ENCODE measurements at regions not wholly inside any gene's neighbourhood (a gene's known extent, or its start where the extent isn't known, plus 50 kb on each side); places are given as distances from the start of the nearest gene placed in this dataset.
"Not testable (repeated sequence)": the region's sequence is repeated elsewhere in the genome, so short reads cannot be mapped to it uniquely, and the experiment has no call there.

DNA sequence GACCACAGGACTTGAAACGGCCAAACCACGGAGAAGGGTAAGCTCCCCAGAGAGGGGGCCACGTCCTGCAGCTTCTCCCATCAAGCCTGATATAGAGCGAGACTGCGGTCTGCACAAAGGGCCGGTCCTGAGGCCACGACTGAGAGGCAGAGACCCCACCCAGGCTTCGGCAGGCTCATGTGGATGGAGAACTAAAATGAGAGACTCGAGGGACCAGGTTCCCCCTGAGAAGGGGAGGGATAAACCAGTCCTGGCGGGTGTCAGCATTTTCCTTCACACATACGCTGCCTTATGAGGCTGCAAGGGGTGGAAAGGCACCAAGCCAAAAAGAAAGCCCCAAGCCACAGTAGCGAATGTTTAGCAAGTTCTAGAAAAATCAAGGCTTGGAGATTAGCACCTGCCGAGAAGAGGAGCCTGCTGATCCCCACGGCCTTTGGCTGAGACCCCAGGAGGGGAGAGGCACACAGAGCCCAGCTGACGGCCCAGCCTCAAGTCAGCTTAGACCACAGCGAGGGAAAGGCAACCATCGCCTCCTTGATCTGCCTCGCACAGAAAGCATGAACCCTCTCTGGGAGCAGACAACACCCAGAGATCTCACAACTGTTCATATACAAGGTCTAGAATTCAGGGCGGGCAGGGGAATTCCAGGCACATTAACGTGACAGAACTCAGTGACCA lies 92.6 kb upstream of the RNF32 start:
- DNase-seq (ENCODE audit: low spot score) = no peak

DNA sequence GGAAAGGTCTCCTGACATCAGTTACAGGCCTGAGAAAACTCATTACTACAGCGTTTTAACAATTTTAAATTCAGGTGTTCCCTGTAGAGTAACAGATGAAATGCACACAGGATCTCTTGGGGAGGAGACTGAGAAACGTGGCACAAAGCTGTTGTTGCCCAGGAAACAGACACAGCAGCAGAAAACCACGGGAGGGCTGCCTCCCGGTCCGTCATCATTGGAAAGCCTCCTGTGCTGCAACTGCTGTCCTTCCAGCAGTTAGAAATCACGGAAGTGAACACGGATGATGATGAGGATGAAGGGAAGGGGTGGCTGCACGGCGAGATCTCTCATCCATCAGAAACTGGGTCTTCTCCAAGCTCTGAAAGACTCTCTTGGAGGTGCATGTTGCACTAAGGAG lies 94.6 kb upstream of the RNF32 start:
- no peak for DNase-seq (ENCODE audit: low spot score)

DNA sequence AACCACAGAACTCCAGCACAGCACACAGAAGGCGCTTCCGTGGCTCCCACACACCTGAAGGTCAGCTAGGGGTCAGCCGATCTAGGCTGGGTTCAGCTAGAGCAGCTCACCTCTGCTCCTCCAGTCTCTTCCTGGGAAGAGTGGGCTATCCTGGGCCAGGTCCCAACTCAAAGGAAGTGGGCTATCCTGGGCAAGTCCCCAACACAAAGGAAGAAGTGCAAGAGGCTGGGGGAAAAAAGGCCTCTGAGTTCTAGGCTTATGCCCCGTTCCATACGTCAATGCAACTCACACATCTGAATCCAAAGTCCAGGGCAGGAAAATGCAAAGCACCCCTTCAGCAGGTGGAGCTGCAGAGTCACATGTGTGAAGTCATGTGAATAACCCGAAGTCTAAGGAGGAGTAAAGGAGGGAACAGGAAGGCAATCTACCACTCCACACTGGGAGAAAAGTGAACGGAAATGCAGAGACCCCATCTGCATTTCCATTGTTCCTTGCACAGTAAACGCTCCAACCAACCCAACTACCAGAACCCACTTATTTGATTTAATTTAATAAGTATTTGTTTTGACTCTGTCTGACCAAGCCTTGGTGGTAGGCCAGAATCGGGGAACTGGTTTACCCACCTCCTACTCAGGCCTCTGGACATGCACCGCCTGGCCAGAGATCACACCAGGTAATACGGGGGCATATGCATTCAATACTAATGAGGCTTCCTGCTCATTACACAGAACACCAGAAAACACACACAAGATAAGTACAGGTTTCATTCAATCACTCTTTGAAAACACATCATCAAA lies 95.5 kb upstream of the RNF32 start:
- DNase-seq (ENCODE audit: low spot score) = no peak

DNA sequence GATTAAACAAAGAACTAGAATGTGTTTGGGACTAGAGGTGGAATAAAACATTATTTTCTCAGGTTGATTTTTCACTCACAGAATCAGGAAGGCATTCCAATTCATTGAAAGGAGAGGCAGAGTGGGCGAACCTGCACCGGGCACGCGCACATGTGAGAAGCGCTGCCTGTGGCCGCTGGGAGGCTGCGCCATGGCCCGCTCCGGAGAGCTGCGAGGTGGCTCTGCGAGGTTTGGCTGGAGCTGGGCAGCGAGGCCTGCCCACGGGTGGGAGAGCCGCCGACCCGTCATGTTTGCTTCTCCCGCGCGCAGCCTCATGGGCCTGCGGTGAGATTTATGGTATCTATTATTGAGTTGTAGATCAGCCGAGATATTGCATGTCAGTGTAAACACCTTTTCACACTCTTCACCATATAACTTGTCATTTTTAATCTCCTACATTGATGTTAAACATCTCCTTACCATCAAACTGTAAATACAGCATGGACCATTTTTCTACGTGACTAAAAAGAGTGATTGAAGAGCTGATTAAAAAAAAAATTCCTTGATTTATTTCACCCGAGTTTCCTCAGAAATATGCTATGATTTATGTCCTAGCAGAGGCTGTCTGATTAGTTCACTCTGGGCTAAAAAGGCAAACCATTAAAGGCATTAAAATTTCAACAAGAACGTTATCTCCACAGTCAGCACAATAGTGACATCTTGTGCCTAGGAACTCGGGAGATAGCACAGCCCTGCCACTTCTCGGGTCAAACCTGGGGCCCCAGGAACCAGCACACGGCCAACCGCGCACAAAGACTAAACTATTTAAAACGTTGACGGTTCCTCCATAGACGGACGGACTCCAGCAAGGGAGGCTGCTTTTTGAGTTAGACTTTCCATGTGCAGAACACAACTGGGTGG lies 96.6 kb upstream of the RNF32 start:
- DNase-seq (ENCODE audit: low spot score) = no peak

DNA sequence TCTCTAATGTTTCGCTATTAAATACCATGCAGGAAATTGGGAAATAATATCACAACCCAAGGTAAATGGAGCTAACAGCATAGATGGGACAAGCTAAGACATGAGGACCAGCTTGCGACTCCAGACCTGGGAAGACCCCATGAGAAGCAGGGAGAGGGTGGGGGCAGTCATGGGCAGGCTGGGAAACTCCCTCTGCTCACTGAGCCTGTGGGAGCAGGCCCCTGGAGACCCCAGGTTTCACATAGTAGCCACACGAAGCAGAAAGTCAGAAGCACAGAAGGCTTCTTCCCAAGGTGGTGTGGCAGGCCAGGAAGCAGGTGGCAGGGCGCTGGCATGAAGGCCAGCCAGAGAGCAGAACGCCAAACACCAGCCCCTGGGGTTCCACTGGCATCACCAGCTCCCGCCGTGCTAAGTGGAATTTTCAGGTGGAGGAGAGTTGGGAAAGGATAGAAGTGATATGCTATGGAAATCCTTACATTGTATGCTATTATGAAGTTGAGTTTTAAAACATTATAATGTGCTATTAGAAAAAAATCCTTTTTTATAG lies 99.9 kb upstream of the RNF32 start:
- no peak for DNase-seq (ENCODE audit: low spot score)

DNA sequence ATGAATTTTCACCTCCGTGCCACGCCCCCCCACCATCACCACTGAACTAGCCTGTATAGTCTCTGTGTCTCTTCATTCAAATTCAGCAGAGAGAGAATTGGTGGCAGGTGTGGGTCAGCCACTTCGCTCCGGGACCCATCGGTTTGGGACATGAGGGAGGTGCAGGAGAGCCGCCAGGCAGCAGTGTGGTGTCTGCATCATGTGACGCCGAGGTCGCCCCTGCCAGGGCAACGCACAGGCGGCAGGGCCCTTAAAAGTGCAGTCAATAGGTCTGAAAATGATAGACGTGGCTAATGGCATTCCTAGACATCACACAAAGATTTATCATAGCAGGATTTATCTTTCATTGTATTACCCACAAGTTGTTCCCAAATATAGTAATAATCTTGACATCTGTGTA lies 100.6 kb upstream of the RNF32 start:
- no peak for DNase-seq (ENCODE audit: low spot score)

DNA sequence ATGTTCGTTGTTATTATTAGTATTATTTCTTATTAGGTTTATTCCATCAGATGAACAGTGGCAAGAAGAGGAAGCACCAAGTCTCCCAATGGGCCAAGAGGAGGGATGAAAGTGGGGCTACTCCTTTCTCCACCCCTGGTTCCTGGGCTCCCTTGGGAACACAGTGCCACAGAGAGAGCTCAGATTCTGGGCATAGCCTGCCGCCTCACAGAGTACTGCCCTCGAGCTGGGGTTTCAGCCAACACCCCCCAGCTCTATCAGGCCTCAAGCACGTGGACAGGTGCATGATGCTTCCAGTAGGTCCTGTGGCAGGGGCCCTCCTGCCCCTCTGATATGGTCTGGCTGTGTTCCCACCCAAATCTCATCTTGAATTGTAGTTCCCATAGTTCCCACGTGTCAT lies 103.6 kb upstream of the RNF32 start:
- no peak for DNase-seq (ENCODE audit: low spot score)

DNA sequence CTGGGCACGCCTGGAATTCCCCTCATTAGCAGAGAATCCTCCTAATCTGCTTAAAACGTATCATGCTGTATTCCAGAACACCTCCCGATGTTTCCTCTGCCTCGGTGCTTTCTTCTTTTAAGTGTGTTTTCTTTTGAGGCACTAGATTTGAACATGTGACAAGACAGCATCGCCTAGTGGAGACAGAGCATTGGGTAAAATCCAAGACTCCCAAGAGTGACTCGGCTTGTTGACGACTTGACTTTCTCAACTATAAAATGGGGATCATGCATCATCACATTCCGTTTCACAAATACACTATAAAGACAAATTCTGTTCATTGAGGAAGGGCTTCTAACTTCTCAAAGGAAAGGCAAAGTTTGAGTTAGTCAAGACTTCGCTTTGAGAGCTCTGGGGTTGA lies 105.6 kb upstream of the RNF32 start:
- DNase-seq (ENCODE audit: low spot score) = no peak

DNA sequence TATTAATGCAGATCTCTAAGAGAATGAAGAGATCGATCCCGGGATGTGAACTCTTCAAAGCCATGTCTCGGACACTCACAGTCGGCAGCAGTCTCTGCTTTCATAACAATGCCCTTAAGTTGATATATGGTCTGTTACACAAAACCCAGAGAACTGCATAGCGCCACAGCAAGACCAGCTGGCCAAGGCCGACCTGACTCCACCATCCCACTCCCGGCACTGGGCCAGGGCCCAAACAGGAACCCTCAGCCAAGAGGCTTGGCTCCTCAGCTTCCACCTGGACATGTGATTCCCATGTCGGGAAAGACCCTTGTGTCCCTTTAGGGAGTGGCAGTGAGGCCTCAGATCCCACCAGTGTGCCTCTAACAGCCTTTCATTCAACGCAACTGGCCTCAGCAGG lies 106.6 kb upstream of the RNF32 start:
- DNase-seq (ENCODE audit: low spot score) = no peak

DNA sequence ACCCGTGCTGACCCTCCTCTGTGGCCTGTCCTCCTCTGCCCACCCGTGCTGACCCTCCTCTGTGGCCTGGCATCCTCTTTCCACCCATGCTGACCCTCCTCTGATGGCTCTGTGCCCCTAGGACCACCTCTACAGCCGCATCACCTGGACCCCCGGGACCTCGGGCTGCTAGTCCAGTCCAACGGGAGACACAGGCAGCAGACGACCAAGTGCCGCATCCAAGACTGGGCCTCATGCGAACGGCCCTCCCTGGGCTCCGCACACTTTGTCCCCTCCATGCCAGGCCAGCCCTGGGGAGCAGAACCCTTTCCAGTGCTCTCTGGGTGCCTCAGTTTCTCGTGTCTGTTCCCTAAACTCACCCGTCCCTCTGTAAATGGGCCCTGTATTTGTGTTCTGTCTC lies 107.2 kb upstream of the RNF32 start:
- no peak for DNase-seq (ENCODE audit: low spot score)

DNA sequence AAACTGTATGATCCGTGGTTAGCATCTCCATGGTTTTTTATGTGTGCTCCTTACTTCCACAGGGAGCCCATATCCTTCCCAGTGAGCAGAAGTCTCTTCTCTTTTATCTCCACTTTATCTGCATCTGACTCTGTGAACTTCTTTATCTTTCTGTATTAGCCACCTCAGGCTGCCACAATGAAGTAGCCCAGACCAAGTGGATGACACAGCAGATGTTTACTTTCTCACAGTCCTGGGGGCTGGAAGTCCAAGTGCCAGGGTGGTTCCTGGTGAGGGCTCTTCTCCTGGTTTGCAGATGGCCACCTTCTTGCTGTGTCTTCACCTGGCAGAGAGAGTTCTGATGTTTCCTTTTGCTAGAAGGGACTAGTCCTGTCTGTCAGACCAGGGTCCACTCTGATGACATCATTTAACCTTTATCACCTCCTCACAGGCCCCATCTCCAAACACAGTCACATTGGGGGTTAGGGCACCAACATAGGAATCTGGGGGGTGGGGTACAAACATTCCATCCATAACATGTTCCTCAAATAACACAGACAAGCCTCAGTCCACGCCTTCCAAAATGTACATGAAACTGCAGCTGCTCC lies 108.5 kb upstream of the RNF32 start:
- no peak for DNase-seq (ENCODE audit: low spot score)

DNA sequence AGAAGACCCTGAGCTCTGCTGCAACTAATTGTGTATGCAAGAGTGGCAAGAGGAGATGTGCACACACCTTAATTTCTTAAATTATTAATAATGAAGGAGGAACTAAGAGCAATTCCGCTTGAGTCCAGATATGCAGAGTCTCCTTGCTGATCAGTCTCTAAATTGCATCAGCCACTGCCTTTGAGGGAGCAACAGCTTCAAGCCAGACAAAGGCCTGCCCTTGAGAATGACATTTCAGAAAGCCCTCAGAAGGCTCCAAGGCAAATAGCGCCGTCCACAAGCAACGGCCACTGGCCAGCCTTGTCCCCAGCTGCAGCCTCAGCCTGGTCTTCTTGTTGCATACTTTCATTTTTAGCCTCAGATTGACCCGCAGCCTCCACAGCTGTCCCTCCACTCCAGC lies 110.6 kb upstream of the RNF32 start:
- DNase-seq (ENCODE audit: low spot score) = no peak

DNA sequence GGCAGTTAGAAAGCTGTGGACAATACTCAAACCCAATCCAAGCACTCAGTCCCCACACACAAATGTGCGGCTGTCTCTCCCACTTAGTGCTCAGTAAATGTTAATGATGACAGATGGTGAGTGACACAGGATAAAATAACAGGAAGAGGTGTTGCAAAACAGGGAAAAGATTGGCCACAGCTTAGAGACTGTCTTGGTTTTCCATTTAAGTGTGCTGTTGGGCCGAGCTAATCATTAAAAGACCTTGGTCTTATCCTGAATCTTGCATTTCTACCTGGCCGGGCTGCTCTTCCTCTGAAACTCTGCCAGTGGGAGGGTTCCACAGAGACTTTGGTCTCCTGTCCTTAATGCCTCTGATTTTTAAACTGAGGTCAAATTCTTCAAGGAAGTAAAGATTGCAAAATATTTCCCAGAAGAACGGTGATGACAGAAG lies 113.1 kb upstream of the RNF32 start:
- DNase-seq (ENCODE audit: low spot score) = no peak

DNA sequence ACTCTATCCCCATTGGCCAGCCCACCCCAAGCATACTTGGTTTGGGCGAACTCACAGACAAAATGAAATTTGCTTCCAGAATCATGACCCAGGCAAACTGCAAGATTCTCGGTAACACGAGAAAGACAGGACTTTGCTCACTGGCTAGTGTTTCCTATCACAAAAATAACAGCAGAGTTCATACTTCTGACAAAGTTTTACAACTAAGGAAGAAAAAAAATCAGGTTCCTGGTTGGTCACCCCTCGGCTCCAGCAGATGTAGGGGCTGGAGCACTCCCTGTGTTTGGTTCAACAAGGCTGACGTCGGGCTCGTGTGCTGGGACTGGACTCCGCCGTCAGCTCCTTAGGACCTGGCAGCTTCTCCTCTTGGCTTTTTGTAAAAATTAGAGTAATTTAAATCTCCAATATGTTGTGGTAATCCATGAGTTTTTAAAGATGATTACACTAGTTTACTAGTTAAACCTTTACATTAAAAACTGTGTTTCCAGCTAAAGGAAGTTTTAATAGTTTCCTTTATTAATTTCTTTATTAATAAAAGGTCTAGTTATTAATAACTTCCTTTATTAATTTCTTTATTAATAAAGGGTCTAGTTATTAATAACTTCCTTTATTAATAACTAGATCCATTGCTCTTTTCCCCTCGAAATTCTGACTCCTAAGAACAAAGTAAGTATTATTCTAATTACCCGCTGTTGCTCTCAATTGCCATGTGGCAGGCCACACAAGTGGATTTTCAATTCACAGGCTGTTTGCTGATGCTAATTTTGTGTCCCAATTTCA lies 115.6 kb upstream of the RNF32 start:
- no peak for DNase-seq (ENCODE audit: low spot score)

DNA sequence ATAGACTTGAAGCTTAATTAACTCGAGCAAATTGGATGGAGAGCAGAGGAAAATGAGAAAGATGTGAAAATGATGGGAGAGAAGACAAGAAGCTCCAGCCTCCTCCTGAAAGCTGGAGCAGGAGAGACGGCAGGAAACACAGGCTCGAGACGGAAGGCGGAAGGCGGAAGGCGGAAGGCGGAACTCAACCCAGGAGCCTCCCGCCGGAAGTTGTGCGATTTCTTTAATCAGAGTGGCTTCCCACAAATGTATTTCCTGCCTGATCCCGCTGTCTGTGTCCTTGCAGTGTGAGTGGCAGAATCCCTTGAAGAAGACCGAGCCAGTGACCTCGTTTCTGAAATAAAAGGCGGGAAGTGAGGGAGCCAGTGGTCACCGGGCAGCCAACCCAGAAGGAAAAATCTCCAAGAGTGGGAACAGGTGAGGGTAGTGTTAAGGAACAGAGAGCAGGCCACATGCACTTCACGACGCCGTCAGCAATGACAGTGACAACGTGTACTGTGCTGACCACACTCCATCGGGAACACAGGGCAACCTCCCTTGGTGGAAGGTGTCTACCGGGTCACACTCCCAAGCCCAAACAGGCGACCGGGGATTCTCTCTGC lies 117.0 kb upstream of the RNF32 start:
- DNase-seq (ENCODE audit: low spot score) = no peak

DNA sequence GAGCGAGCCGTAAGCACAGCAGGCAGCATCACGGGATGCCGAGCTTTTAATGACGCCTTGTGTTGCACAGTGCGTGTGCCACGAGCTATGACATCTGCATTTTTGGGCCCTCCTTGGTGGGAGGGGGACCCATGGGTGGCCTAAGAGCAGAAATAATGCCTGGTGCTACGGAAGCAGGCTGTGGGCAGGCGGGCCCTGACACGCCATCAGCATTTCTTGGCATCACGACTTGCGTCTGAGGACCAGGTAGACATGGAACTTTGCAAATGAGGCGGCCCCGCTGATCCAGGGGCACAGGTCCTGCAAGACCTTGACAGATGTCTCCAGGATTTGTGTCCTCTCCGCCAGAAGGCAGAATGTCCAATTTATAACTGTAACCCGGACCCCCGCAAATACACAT lies 117.8 kb upstream of the RNF32 start:
- no peak for DNase-seq (ENCODE audit: low spot score)

DNA sequence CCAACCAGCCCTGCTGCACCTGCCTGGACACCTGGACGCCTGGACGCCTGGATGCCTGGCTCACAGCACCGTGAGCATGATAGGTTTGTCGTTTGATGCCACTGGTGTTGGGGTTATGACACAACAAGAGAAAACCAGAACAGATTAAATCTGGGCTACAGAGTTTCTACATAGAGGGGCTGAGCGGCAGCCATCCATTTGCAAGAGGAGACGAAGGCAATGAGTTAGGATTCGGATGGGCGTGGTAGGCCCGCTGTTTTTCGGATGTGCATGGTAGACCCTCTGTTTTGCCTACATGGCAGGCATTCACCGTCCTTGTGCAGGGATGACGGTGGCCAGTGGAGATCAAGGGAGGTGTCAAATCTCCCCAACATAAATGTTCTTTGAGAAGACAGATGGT lies 121.5 kb upstream of the RNF32 start:
- DNase-seq (ENCODE audit: low spot score) = no peak

DNA sequence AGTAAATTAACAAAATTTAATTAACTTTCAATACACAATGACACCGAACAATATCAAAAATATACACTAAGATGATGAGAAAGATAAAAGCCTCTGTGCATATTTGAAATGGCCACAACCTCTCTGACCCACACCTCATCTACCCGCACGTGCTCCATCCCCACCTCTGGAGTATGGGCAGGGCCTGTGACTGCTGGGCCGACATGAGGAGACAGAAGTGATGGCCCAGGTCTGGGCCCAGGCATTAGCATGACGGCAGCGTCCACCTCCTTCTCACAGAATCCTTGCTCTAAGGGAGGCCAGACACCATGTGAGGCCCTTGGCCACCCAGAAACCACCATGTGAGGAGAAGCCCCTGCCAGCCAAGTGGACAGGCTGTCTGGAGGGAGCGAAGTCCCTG lies 122.1 kb upstream of the RNF32 start:
- DNase-seq (ENCODE audit: low spot score) = no peak

DNA sequence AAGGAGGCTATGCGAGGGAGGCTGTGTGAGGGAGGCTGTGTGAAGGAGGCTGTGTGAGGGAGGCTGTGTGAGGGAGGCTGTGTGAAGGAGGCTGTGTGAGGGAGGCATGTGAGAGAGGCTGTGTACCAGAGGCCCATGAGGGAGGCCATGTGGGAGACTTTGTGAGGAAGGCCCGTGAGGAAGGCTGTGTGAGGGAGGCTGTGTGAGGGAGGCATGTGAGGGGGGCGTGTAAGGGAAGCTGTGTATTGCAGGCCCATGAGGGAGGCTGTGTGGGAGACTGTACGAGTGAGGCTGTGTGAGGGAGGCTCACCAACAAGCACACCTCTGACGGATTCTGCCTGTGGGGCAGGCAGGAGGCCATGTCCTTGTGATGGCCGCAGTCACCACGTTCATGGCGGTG lies 122.7 kb upstream of the RNF32 start:
- not testable (repeated sequence) for DNase-seq (ENCODE audit: low spot score)

DNA sequence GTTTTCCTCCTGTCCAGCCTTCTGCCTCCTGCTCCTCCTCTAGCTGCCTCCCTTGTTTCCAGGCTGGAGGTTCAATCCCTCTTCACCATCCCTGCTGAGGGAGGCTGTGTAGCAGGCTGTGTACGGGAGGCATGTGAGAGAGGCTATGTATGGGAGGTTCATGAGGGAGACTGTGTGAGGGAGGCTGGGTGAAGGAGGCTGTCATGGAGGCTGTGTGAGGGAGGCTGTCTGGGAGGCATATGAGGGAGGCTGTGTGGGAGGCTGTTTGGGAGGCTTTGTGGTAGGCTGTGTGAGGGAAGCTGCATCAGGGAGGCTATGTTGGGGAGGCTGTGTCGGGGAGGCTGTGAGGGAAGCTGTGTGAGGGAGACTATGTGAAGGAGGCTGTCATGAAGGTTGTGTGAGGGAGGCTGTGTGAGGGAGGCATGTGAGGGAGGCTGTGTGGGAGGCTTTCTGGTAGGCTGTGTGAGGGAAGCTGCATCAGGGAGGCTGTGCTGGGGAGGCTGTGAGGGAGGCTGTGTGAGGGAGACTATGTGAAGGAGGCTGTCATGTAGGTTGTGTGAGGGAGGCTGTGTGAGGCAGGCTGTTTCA lies 123.7 kb upstream of the RNF32 start:
- DNase-seq (ENCODE audit: low spot score) = no peak

Data from umbilical cord (tissue), 1 donor.